GM18517 (cell line): ENCODE measurements at regions not wholly inside any gene's neighbourhood (a gene's known extent, or its start where the extent isn't known, plus 50 kb on each side); places are given as distances from the start of the nearest gene placed in this dataset.
"Not testable (repeated sequence)": the region's sequence is repeated elsewhere in the genome, so short reads cannot be mapped to it uniquely, and the experiment has no call there.

Source experiments
- ATAC-seq: cut with Tn5 transposase; IDR thresholded peaks from one replicate; pipeline ENCODE4 v1.9.1; 2021; ENCODE audit warnings: mild to moderate bottlenecking, moderate library complexity; ENCODE audit not compliant: unreplicated experiment

DNA sequence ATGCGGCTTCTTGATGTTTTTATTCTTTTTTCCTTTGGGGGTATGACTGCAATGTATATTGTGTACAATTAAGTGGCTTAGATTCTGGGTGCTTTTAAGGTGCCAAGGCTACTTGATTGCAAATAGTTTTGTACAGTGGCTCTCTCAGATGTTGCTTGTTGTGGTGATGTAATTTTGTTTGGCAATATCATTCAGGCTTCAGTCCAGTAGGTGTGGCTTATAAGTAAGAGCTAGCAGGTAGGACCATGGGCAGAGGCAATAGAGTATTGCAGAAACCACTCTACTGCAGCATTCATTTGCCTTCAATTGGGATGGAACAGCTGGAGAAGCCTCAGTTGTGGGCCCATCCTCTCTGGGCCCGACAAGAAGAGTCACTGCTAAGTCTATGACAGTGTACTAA is 407.9 kb upstream of the MAN1A1 start:
- no peak for ATAC-seq

DNA sequence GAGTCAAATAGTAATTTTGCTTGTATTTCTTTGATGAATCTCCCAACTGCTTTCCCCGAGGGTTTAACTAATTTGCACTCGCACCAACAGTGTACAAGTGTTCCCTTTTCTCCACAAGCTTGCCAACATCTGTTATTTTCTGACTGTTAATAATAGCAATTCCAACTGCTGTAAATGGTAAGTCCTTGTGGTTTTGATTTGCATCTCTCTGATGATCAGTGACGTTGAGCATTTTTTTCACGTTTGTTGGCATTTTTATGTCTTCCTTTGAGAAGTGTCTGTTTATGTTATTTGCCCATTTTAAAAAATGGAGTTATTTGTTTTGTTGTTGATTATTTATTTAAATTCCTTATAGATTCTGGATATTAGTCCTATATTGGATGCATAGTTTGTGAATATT is 399.8 kb upstream of the MAN1A1 start:
- no peak for ATAC-seq

DNA sequence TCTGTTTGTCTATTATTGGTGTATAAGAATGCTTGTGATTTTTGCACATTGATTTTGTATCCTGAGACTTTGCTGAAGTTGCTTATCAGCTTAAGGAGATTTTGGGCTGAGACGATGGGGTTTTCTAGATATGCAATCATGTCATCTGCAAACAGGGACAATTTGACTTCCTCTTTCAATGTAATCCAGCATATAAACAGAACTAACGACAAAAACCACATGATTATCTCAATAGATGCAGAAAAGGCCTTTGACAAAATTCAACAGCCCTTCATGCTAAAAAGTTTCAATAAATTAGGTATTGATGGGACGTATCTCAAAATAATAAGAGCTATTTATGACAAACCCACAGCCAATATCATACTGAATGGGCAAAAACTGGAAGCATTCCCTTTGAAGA is 399.0 kb upstream of the MAN1A1 start:
- not testable (repeated sequence) for ATAC-seq

DNA sequence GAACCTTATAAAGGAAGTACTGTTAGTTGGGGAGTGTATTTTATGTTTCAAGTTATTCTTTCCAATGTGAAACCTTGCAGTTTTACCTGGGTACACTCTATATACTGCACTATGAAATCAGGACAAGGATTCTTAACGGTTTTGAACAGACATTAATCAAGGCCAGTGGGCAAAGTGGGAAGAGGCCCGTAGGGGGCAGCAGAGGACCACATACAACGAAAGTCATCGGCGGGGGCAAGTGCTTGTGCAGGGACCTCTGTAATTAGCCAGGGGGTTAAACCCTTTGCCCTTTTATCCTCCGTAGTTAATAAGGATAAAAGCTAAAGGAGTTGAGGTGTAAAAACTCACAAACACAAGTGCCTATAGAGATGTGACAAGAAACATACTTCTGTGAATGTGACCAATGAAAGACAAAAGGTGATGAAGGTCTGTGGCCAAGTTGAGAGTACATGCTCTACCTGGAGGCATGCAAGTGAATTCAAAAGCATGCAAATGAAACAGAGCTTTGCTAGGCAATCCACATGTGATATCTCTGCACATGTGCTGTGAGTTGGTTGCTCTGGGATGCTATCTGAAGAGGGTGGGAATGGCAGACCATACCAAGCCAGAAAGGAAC is 392.7 kb upstream of the MAN1A1 start:
- ATAC-seq, result peak; percentile 87

DNA sequence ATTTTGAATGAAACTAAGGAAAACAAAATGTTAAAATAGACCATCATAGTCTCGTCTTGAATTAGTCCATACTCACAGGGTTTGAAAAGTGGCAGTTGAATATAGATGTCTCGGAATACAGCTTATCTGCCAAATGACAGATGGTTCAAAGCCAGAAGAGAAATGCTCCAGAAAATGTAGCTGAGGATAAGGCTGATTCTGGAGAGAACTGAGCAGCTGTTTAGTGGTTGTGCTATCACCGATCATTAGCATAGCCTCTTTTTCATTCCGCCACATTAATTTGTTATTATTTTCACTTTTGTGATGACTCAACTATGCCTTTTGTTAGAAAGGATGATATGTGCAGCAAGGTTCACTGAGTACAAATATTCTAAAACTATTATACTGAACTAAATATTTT is 390.2 kb upstream of the MAN1A1 start:
- ATAC-seq, result no peak

DNA sequence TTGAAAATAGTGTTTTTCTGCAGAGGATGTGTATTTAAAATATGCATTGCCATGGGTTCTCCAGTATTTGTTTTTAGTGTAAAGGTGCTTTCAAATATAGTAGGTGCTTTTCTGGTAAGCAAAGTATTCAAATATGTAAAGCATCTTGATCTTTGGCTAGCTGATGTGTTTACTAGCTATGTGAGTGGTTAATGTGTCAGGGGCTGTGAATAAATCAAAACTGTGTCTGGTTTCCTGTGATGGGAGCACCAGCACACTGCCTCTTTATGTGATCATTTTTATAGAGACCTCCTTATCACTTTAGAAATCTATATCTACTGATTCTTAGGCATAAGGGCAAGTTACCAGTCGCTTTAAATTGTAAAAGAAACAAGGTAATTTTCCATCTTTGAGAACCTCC is 388.9 kb upstream of the MAN1A1 start:
- ATAC-seq, result no peak

DNA sequence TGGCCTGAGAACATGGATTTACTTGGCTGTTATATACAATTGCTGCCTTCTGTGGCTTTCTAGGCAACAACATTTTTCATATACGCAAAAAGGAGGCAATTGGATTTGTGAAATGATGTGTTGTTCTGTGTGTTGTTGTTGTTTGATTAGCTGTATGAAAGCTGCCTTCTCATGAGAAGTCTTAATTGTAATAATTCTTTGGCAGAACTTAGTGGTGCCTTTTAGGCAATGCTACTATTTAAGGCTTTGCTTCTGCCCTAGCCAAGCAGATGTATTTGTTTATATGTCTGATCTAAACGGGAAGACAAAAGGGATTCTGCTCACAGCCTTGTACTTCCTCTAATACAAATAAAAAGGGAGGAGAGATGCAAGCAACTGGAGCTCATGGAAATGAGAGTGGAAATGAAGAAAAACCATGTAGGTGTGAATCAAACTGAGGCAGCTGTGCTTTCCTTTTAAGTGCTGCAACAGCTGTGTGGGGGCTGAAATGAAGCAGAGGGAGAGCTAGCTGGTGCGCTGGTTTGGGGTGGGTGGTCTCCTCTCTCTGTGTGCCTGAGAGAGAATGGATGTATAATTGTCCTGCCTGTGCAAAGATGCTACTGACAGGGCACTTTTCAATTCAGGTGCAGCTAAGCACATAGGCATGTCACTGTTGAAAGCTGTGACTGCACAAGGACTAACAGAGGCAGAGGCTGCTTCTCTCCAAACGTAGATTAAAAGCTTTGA is 386.9 kb upstream of the MAN1A1 start:
- ATAC-seq, result no peak

DNA sequence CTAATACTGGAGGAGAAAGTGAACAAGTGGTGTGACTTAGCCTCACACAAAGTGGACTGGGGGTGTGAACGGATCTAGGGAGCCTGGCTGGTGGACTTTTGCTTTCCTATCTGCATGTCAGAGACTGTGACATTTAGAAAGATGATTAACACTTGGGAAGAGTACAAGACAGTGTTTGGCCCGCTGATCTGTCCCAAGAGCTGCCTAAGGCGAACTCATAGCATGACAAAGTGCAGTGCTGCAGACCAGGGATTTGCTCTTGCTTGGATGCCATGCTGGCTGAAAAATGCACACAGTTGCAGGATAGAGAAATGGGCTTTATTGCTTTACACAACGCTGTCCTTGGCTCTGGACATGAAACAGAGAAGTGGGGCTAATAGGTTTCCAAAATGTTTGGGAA is 386.0 kb upstream of the MAN1A1 start:
- ATAC-seq, result no peak

DNA sequence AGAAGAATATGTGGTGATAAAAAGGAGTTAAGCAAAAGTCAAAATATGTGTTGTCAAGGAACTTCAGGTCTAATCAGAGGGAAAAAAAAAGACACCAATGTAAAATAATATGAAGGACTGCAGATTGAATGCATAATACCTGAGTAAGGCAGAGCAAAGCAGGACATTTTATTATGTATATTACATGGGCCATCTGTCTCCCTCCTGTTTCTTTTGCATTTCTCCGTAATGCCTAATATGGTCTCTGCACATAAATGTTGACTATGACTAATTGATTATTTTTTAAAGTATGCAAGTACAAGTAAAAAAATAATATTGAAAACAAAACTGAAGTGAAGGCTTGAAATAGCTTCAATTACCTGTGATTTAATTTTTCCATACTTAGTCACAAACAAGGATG is 384.7 kb upstream of the MAN1A1 start:
- ATAC-seq, result no peak

DNA sequence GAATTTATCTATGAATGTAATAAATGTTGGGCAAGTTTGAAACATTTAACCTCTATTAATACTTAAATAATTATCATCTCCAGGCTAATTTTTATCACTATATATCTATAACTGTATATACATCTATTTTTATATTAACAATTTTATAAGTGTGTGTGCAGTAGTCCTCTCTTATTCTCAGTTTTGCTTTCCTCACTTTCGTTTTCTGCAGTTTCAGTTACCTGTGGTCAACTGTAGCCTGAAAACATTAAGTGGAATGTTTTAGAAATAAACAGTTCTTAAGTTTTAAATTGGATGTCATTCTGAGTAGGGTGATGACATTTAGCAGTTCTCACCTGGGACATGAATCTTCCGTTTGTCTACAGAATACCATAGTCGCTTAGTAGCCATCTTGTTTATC is 379.4 kb upstream of the MAN1A1 start:
- peak; percentile 72 for ATAC-seq

DNA sequence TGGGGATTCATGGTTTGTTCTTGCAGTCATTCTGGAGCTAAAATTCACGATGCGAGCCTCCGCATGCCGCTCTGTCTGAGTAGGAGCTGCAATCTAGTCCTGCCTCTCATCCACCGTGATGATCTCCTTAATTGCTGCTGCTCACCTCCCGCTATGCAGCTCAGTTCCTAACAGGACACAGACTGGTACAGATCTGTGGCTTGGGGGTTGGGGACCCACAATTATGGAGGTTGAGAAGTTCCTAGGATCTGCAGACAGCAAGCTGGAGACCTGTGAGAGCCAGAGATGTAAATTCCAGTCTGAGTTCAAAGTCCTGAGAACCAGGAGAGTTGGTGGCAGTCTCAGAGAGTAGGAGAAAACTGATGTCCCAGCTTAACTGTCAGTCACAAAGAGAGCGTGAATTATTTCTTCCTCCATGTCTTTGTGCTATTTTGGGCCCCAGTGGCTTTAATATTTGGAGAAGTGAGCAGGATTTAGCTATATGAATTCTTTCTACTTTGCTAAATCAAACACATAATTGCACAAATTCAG is 378.7 kb upstream of the MAN1A1 start:
- no peak for ATAC-seq

DNA sequence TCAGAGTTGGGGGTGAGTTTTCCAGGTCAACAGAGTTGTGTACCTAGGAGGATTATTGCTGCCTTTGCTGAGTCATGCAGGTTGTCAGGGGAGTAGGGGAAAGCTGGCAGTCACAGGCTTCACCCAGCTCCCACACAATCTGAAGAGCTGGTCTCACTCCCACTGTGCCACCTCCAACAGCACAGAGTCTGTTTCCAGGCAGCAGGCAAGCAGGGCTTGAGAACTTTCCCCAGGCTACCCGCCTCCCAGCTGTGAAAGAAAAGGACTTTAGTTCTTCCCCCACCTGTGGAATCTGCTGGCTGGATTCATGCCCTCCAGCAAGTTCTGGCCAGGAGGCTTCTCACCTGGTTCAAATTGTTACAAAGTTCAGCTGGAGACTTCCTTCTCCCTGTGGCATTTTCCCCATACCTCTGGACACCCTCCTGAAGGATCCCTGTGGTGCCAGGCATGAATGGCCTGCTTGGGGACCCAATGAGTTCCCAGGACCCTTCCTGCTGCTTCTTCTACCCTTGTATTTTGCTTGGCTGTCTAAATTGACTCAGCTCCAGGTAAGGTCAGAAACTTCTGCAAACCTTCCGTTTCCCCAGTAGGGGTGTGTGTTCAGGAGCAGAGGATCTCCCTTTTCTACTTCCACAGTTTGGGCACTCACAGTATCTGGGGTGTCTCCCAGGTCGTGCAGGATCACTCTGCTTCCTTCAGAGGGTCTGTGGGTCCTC is 378.1 kb upstream of the MAN1A1 start:
- ATAC-seq, result no peak

DNA sequence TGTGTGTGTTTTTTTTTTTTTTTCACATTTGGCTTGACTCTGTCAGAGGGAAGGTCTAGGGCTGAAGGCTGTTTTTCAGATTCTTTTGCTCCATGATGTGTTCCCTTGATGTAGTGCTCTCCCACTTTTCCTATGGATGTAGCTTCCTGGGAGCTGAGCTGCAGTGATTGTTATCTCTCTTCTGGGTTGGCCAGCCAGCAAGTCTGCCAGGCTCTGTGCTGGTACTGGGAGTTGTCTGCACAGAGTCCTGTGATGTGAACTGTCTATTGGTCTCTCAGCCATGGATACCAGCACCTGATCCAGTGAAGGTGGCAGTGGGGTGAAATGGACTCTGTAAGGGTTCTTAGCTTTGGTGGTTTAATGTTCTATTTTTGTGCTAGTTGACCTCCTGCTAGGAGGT is 377.4 kb upstream of the MAN1A1 start:
- ATAC-seq, result not testable (repeated sequence)

DNA sequence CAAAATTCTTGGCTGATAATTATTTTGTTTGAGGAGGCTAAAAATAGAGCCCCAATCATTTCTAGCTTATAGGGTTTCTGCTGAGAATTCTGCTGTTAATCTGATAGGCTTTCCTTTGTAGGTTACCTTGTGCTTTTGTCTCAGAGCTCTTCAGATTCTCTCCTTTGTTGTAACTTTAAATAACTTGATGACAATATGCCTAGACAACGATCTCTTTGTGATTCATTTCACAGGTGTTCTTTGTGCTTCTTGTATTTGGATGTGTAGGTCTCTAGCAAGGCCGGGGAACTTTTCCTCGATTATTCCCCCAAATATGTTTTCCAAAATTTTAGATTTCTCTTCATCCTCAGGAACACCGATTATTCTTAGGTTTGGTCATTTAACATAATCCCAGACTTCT is 376.5 kb upstream of the MAN1A1 start:
- no peak for ATAC-seq

DNA sequence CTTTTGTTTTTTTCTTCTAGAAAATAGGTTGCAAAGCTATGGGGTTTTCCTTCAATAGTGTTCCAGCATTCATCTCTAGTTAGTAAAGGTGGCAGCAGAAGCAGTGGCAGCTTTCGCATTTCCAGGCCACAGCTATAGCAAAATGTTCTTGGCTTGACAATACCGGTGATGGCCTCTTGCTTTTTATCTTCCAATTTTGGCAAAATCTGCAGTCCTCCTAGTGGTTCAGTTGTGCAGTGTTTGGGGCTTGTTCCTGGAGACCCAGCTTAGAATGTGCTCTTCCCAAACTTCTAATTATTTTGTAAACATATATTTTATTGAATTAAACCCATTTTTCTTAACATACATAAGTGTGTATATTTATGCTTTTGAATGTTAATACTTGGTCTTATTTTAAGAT is 370.6 kb upstream of the MAN1A1 start:
- no peak for ATAC-seq

DNA sequence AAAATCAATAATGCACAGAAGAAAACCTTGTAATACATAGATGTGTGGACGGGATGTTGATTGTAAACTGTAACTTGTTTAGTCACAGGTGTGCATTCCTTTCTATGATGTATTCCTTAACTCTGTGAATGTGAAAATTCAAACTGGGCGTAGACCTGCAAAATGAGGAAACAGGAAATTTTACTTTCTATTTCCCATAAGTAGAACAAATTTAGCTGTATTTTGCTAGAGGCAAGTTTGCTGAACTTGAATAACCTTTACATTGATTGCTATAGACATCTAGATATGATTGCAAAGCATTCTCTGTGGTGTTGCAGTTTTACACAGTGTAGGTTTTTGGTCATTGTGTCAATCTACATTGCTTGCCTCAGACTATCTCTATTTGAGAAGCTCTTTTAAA is 368.4 kb upstream of the MAN1A1 start:
- no peak for ATAC-seq

DNA sequence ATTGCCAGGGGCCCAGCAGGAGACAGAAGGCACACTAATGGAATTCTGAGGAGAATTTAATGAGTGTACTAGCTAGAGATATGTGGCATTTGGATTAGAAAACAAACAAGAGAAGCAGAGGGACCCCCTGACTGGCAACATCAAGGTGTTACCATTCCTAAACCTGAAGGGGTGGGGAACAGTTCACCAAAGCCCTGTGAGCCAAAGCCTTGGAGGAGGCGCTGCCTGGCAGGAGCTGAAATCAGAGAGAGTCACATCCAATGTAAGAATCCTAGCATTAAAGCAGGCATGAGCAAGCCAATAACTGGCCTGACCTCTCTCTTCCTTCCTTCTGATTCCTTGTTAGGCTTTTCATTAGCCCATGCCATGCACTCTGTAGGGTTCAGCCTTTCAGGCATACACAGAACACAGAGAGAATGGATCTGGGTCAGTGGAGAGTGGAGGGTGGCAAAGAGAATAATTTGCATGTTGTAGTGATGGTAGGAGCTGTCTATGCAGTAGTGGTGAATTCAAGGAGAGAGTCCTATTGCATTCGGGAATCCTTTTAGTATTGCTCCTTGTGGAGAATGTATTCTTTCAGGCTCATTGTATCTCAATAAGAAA is 367.2 kb upstream of the MAN1A1 start:
- ATAC-seq, result no peak

DNA sequence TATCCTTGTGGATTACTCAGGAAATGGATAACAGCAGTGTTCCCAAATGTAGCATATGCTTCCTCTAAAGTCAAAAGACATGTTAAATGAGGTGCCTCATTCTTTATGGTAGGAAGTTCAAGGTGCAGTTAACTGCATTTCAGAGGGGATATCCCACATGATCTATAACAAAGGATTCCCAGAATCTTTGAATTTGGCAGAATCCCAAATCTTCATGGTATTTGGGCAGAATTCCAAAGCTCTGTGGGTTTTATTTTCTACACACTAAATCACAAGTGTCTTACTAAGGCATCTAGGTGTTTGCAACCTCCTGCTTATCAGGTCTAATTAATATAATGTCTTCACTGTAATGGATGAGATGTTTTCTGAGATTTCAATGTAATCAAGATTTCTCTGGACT is 364.3 kb upstream of the MAN1A1 start:
- ATAC-seq, result no peak

DNA sequence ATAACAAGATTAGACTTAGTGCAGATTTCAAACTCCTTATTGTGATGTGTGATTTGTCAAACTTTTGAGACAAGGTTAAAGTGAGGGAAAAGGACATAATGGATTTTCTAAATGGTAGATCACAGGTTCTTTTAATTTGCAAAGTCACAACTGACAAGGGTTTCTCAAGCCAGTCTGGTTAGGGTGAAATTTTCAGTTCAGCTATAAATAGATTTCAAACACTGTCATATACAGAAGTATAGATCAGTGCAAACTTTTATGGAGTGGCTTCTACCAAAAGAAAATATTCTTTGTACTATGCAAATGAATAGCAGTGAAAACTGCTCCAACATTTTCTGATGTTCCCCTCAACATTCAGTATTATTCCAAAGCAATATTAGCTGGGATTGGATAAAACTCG is 337.1 kb upstream of the MAN1A1 start:
- no peak for ATAC-seq

DNA sequence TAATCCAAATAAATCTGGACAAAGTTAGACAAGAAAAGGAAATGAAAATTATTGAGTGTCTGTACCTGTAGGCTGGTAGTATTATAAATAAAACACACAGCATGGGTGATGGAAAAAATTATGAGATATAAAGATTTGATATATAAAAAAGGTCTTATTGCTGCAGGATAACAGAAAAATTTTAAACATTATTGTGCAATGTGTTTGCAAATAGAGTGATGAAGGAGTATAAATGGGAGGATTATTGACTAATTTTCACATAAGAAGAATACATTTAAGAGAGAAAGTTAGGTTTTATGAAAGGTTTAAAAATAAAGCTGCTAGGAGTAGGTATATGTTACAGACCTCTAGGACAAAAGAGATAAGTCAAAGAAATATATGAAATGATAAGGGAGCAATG is 336.7 kb upstream of the MAN1A1 start:
- no peak for ATAC-seq

DNA sequence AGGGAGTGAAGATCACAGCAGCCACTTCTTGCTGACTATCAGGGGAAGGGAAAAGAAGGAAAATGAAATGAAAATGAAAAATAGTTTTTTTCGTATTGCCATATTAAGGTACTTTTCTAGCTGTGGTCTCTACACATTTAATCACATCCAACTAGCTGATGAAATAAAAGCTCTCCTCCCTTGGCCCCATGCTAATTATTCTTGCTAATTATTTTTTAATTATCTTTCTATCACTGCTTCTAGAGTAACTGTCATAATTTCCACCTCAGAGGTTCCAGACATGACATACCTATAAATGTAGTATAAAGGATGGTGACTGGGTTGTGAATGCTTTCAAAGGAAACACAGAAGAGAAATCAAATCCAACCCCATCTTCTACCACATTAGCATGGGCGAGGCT is 334.1 kb upstream of the MAN1A1 start:
- ATAC-seq, result no peak

DNA sequence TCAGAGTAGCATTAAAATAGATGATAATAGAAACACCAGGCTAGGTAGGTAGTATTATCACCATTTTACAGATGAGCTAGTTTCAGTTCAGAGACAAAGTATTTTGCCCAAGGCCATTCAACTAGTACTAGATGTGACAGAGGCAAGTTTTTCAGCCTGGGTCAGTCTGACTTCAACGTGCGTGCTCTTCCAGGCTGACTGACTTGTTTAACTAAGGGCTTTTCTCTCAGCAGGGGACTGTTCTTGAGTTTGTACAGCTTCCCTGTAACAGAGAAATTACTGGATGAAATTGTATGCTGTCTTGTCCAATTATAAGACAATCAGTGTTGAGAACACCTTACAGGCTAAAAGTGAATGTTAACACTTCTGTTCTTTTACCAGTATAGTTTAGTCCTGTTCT is 333.5 kb upstream of the MAN1A1 start:
- ATAC-seq, result no peak
